HG03108 (cell line): ENCODE measurements at regions not wholly inside any gene's neighbourhood (a gene's known extent, or its start where the extent isn't known, plus 50 kb on each side); places are given as distances from the start of the nearest gene placed in this dataset.

Experiments
- ATAC-seq: cut with Tn5 transposase; IDR thresholded peaks from one replicate; pipeline ENCODE4 v1.9.1; 2021; ENCODE audit warnings: moderate library complexity; ENCODE audit not compliant: unreplicated experiment

DNA sequence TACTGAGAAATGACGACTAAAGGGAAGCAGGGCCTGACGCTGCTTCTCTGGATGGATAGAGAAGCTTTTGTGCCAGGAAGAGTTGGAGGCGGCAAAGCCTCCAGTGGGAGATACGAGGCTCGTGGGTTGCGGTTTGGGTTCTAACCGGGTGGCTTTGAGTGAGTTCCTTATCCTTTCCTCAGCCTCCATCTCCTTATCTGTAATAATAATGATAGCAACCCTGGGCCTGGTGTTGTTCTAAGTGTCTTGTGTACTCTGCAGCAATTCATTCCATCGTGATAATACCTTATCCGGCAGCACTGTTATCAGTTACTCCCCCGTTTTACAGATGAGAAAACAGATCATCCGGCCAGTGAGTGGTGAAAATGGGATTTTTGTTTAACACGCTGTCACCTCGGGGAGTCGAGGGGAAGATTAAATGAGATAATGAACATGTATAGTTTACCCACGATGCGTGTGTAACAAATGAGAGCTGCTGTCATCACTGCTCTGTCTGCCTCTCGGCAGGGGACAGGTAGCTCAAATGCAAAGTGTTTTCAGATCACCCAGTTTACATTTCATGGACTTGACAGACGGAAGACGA, 52.0 kb upstream of the LHX1 start:
- ATAC-seq: no peak

DNA sequence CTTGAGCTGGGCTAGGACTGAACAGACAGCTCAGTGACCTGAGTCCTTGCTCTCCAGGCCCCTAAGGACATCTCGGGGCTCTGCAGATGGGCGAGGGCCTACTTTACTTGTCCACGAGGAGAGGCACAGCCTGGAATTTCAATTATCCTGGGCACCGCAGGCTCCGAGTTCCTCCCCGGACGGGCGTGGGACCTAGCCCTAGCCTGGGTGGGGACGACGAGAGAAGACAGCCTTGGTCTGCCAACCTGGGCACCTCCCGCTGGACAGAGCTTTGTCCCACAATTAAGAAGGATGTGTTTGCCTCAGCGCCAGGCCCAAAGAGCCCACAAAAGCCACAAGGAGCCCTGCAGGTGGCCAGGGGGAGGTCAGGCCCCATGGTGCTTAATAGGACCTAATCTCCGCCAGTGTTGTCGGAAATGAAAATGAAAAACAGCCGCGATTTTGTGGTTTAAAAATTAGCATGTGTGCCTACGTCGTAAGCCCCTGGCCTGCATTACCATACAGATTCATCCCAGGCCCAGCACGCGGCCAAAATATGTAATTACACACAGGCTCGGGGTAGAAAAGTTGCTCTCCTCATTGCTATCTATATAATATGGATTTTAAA, 51.4 kb upstream of the LHX1 start:
- no peak for ATAC-seq
